ENCODE measurements at regions not wholly inside any gene's neighbourhood (a gene's known extent, or its start where the extent isn't known, plus 50 kb on each side); places are given as distances from the start of the nearest gene placed in this dataset.

- Histone ChIP-seq H3K36me3 (ENCODE audit: control insufficient read depth in 2 of 2, extremely low read depth in 1 of 2, insufficient read depth in 2 of 2, low read length in 2 of 2) (no peaks in the 10 kb centered on the region), H3K4me3 (replicated peaks in 1 of 3; ENCODE audit: insufficient read depth in 1 of 3, low read depth in 1 of 3, low read length in 3 of 3) (no peak overlapping the region), H3K4me2 (ENCODE audit: insufficient read depth, low read length) (no peak overlapping the region), H3K9ac (replicated peaks; ENCODE audit: extremely low read depth, insufficient read depth, low read length) (no peak overlapping the region), H3K9me1 (replicated peaks; ENCODE audit: control insufficient read depth, extremely low read depth, insufficient read depth, low read length) (no peaks in the 10 kb centered on the region), H2AFZ (ENCODE audit: low read depth, low read length) (no peak overlapping the region), H4K20me1 (replicated peaks; ENCODE audit: control insufficient read depth, extremely low read depth, insufficient read depth, low read length) (no peaks in the 10 kb centered on the region), H3K27me3 (ENCODE audit: control insufficient read depth in 2 of 2, insufficient read depth in 2 of 2, low read length in 2 of 2) (no peaks in the 10 kb centered on the region), H3K79me2 (ENCODE audit: control insufficient read depth, insufficient read depth, low read length) (no peaks in the 10 kb centered on the region), H3K9me3 (replicated peaks; ENCODE audit: control insufficient read depth, insufficient read depth, low read length) (no peaks in the 10 kb centered on the region), H3K4me1 (ENCODE audit: control insufficient read depth, extremely low read depth, insufficient read depth, low read length) (no peaks in the 10 kb centered on the region), H3K27ac (ENCODE audit: insufficient read depth, low read depth, low read length) (no peak overlapping the region)
- no peak for FAIRE-seq
- intact Hi-C loops (cut with micrococcal nuclease) = no loop called here
- TF ChIP-seq POLR2A (IDR thresholded peaks at IDR 0.05; ENCODE audit: low read depth, low read length) (no peak), CTCF (IDR thresholded peaks at IDR 0.05; ENCODE audit: extremely low read depth in 1 of 2, insufficient read depth in 1 of 2, low read depth in 1 of 2, low read length in 2 of 2) (no peak)
- no TSS peak for BruUV-seq (replicated peaks)
- CTCF ChIA-PET = no interaction called here
- no peak for DNase-seq (ENCODE audit: low read depth, low spot score)
- dilution Hi-C loops (cut with MboI; ENCODE audit: extremely low pct_ligation_motif_present, low sequenced_read_pairs) = no loop called here
- POLR2A ChIA-PET = no interaction called here
Observed at GRCh38 chr5:2165615-2166305, 283.0 kb upstream of the IRX4 start.

DNA sequence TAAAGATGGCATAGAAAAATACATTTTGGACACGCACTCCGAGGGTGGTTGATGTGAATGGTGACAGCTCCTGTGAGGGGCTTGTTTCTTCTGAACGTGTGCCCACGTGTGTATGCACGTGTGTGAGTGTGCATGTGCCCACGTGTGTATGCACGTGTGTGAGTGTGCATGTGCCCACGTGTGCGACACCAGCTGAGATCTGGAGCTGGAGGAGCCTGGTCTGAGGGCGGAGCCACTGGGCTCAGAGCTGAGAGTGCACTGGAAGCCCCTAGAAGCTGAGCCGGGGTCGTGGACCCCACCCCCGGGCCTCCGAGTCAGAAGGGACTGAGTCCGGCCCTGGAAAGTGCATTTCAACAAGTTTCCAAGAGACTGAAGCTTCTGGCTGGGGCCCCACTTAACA lies 282.5 kb upstream of the IRX4 start:
- dilution Hi-C loops (cut with MboI; ENCODE audit: extremely low pct_ligation_motif_present, low sequenced_read_pairs) (no loop called here), intact Hi-C loops (cut with micrococcal nuclease) (no loop called here)
- H4K20me1 ChIP-seq (replicated peaks; ENCODE audit: control insufficient read depth, extremely low read depth, insufficient read depth, low read length) = no peaks in the 10 kb centered on the region
- no peaks in the 10 kb centered on the region for H3K79me2 ChIP-seq (ENCODE audit: control insufficient read depth, insufficient read depth, low read length)
- H2AFZ ChIP-seq (ENCODE audit: low read depth, low read length) = no peak overlapping the region
- no peak overlapping the region for H3K4me3 ChIP-seq (replicated peaks in 1 of 3; ENCODE audit: insufficient read depth in 1 of 3, low read depth in 1 of 3, low read length in 3 of 3)
- no peaks in the 10 kb centered on the region for H3K9me3 ChIP-seq (replicated peaks; ENCODE audit: control insufficient read depth, insufficient read depth, low read length)
- FAIRE-seq = no peak
- DNase-seq (ENCODE audit: low read depth, low spot score) = no peak
- no peaks in the 10 kb centered on the region for H3K9me1 ChIP-seq (replicated peaks; ENCODE audit: control insufficient read depth, extremely low read depth, insufficient read depth, low read length)
- POLR2A ChIA-PET = no interaction called here
- H3K36me3 ChIP-seq (ENCODE audit: control insufficient read depth in 2 of 2, extremely low read depth in 1 of 2, insufficient read depth in 2 of 2, low read length in 2 of 2) = no peaks in the 10 kb centered on the region
- no TSS peak for BruUV-seq (replicated peaks)
- no peak overlapping the region for H3K27ac ChIP-seq (ENCODE audit: insufficient read depth, low read depth, low read length)
- CTCF ChIA-PET = no interaction called here
- H3K9ac ChIP-seq (replicated peaks; ENCODE audit: extremely low read depth, insufficient read depth, low read length) = no peak overlapping the region
- no peak for TF ChIP-seq POLR2A (IDR thresholded peaks at IDR 0.05; ENCODE audit: low read depth, low read length)
- TF ChIP-seq POLR2AphosphoS5 (IDR thresholded peaks at IDR 0.05; ENCODE audit: insufficient read depth, low read depth, low read length) = no peak
- no peaks in the 10 kb centered on the region for H3K27me3 ChIP-seq (ENCODE audit: control insufficient read depth in 2 of 2, insufficient read depth in 2 of 2, low read length in 2 of 2)
- no peaks in the 10 kb centered on the region for H3K4me1 ChIP-seq (ENCODE audit: control insufficient read depth, extremely low read depth, insufficient read depth, low read length)
- no peak overlapping the region for H3K4me2 ChIP-seq (ENCODE audit: insufficient read depth, low read length)

Measured in endothelial cell of umbilical vein (primary cell).